SK-N-MC (cell line): ENCODE measurements at regions not wholly inside any gene's neighbourhood (a gene's known extent, or its start where the extent isn't known, plus 50 kb on each side); places are given as distances from the start of the nearest gene placed in this dataset.
"Not testable (repeated sequence)": the region's sequence is repeated elsewhere in the genome, so short reads cannot be mapped to it uniquely, and the experiment has no call there.

Source experiments
- DNase-seq: peaks from one replicate; pipeline ENCODE4 v3.0.0-alpha.2; 2011; ENCODE audit warnings: low read depth, low spot score
- H3K27ac ChIP-seq: fragments of 200-600 bp; sonication (generic); 2 replicates; pipeline ENCODE4 v1.5.1; 2016; ENCODE audit warnings: mixed run types
- H3K36me3 ChIP-seq: fragments of 200-600 bp; sonication (generic); 2 replicates; pipeline ENCODE4 v1.6.1; 2017; ENCODE audit warnings: antibody characterized with exemption, low read length, mixed read lengths; ENCODE audit not compliant: insufficient read depth
- H3K4me3 ChIP-seq: fragments of 200-600 bp; sonication (generic); 2 replicates; pipeline ENCODE4 v1.5.1; 2016
- H3K9ac ChIP-seq: fragments of 200-600 bp; sonication (generic); 2 replicates; pipeline ENCODE4 v1.8.0; 2017; ENCODE audit warnings: mixed run types, mixed read lengths; ENCODE audit not compliant: insufficient read length
- H3K9me3 ChIP-seq: fragments of 200-600 bp; sonication (generic); 2 replicates; pipeline ENCODE4 v1.6.1; 2017; ENCODE audit warnings: low read depth, mild to moderate bottlenecking, antibody characterized with exemption, low read length, moderate library complexity, mixed read lengths
- EZH2 ChIP-seq: fragments of 200-600 bp; sonication (generic); IDR thresholded peaks from one replicate; pipeline ENCODE4 v1.6.1; 2017; ENCODE audit warnings: antibody characterized with exemption
- FOXP2 ChIP-seq: optimal IDR thresholded peaks from 2 replicates; pipeline ENCODE3; 2011; ENCODE audit warnings: mild to moderate bottlenecking, moderate library complexity; ENCODE audit not compliant: insufficient read depth; ENCODE audit errors: extremely low read length, control extremely low read depth
- POLR2AphosphoS5 ChIP-seq: IDR thresholded peaks from 2 replicates; pipeline ENCODE4 v1.6.1; 2012; ENCODE audit warnings: mild to moderate bottlenecking, low read depth, low read length, borderline replicate concordance

DNA sequence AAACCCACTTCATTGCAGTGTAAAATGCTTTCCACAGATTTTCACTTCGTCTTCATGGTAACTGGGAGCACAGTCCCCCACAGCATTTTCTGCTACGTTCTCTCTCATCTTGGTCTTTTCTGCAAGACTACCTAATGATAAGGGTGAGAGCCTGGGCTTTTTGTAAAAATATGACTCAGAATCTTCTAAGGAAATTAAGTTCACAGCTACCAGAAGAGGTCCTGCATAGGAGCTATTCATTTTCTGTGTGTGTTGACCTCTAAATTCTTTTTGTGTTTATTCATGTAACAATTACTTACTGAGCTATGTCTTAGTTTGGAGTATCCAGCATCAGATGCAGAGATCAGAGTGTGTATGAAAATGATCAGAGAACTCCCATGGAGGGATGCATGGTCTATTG, 192.2 kb downstream of the CPEB2 start:
- Histone ChIP-seq H3K9ac (no peak overlapping the region), H3K4me3 (no peak overlapping the region), H3K27ac (no peak overlapping the region), H3K9me3 (no peaks in the 10 kb centered on the region), H3K36me3 (no peaks in the 10 kb centered on the region)
- TF ChIP-seq EZH2 (no peak), FOXP2 (no peak), POLR2AphosphoS5 (no peak)
- DNase-seq: no peak

DNA sequence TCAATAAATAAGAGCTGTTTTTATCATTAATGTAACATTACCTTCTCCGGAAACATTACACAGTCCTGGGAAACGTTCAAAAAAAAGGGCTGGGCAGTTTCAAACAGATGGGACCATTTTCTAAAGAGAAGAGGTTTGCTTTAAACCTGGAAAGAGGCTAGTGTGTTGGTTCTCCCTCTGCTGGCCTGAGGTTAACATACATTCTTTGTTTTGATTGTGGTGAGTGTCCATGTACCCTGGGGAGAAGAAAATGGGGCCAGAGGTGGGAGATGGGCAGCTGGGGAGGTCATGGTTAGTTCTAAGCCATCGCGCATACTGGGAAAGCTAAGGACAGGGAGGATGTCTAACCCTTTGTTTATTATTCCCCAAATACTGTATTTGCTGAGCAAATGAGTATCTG, 194.7 kb downstream of the CPEB2 start:
- no peak overlapping the region for H3K9ac ChIP-seq
- no peak for DNase-seq

DNA sequence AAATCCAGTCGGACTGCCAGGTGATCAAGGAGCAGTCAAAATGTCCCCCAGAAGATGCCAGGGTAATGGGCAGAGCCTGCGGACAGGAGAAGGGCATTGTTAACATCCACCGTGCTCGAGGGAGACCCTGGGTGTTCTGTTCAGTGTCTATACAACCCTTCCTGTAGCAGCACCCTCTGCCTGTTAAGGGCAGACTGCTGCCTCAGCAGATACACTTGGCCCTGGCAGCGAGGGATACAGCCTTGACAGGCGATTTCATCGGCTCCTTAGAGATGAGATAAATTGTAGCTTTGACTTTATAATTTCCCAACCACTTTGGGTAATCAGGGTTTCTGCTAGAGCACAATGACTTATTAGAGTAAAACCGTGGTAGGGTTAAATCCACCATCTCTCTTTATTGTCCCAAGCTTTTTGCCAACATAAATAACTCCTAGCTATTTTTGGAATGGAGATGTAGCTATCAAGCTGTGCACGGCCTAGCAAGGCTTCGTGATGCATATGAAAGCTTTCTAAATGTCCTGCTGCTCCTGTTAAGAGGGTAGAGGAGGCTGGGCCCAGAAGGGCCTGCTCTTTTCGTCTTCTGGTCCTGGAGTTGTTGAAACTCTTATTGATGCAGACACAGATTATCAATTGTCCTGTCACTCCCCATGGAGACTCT, 195.9 kb downstream of the CPEB2 start:
- H3K27ac ChIP-seq: no peak overlapping the region
- no peaks in the 10 kb centered on the region for H3K9me3 ChIP-seq
- H3K9ac ChIP-seq: no peak overlapping the region
- H3K4me3 ChIP-seq: no peak overlapping the region
- no peak for DNase-seq
- TF ChIP-seq FOXP2 (no peak), EZH2 (no peak), POLR2AphosphoS5 (no peak)
- no peaks in the 10 kb centered on the region for H3K36me3 ChIP-seq

More for the DNA sequence above, 194.7 kb downstream of the CPEB2 start:
- H3K4me3 ChIP-seq: no peak overlapping the region
- no peak overlapping the region for H3K27ac ChIP-seq
- no peaks in the 10 kb centered on the region for H3K9me3 ChIP-seq
- H3K36me3 ChIP-seq: no peaks in the 10 kb centered on the region
- TF ChIP-seq FOXP2 (no peak), POLR2AphosphoS5 (no peak), EZH2 (no peak)

DNA sequence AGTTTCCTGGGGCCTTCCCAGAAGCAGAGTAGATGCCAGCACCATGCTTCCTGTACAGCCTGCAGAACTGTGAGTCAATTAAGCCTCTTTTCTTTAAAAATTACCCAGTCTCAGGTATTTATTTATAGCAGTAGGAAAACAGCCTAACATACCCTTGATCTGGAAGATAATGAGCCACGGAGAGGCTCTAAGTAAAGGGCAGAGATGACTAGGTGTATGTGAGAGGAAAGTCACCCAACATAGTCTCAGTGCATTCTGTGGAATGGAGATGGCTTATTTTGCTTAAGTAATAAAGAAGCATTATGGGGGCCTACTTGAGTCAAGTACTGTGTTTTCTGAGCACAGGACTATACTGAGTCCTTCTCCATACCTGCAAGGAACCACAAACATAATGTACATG, 199.5 kb downstream of the CPEB2 start:
- Histone ChIP-seq H3K9ac (no peak overlapping the region), H3K36me3 (no peaks in the 10 kb centered on the region), H3K9me3 (no peaks in the 10 kb centered on the region), H3K27ac (no peak overlapping the region), H3K4me3 (no peak overlapping the region)
- DNase-seq: no peak
- TF ChIP-seq POLR2AphosphoS5: no peak
- TF ChIP-seq FOXP2: no peak
- no peak for TF ChIP-seq EZH2

DNA sequence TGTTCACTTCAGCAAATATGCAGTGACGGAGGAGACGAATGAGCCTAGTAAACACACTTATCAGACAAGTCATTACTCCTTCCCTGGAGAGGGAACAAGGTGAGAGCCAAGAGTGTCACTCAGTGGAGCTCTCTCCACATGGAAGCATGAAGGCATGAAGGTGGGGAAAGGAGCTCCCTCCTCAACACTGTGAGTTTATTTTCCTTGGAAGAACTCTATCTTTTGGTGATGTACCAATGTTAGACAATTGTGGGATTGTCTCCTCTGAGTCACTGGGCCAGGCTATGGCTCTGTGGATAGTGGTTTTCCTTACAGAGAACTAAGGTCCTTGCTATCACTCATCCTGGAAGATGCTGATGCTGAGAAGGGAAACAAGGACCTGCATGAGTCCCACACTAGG, 200.2 kb downstream of the CPEB2 start:
- Histone ChIP-seq H3K9me3 (no peaks in the 10 kb centered on the region), H3K27ac (no peak overlapping the region), H3K9ac (no peak overlapping the region), H3K36me3 (no peaks in the 10 kb centered on the region), H3K4me3 (no peak overlapping the region)
- TF ChIP-seq POLR2AphosphoS5 (no peak), FOXP2 (no peak), EZH2 (no peak)
- DNase-seq: no peak

DNA sequence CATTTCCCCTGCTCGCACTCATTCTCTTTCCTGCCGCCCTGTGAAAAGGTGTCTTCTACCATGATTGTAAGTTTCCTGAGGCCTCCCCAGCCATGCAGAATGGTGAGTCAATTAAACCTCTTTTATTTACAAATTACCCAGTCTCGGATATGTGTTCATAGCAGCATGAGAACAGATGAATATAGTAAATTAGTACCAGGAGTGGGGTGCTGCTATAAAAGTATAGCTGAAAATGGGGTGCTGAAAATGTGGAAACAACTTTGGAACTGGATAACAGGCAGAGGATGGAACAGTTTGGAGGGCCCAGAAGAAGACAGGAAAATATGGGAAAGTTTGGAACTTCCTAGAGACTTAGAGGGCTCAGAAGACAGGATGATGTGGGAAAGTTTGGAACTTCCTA, 204.2 kb downstream of the CPEB2 start:
- not testable (repeated sequence) for H3K9ac ChIP-seq, DNase-seq, H3K36me3 ChIP-seq, H3K27ac ChIP-seq, H3K9me3 ChIP-seq, H3K4me3 ChIP-seq

DNA sequence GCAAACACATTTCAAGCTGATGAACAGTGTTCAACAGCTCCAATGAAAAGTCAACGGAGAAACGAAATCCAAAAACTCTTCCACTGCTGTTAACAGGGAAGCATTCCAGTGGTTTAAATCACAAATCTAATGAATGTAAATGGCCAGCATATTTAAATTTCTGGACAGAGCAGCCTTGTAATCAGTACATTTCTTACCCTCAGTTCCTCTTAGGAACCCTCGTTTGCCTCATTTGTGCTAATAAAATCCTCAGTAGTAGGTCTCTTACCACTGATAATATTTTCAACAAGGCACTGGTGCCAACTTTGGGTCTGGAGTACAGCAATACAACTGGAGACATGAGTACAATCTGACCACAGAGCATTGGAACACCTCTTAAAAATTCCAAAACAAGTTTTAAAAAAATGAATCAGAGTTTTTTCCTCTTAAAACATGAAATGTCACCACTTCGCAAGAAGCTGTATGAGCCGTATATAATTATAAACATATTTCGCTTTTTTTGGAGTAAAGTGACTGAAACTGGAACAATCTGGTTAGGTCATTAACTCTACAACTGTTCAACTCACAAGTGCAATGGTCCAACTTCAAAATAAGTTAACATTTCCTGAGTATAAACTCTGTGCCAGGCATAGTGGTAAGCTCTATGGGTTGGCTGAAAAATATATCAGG, 211.2 kb downstream of the CPEB2 start:
- no peaks in the 10 kb centered on the region for H3K9me3 ChIP-seq
- H3K4me3 ChIP-seq: peak overlapping the region; percentile 60
- peak overlapping the region; percentile 32 for H3K9ac ChIP-seq
- peak overlapping the region; percentile 92 for H3K27ac ChIP-seq
- no peaks in the 10 kb centered on the region for H3K36me3 ChIP-seq
- no peak for DNase-seq
- TF ChIP-seq POLR2AphosphoS5 (no peak), FOXP2 (no peak), EZH2 (no peak)

DNA sequence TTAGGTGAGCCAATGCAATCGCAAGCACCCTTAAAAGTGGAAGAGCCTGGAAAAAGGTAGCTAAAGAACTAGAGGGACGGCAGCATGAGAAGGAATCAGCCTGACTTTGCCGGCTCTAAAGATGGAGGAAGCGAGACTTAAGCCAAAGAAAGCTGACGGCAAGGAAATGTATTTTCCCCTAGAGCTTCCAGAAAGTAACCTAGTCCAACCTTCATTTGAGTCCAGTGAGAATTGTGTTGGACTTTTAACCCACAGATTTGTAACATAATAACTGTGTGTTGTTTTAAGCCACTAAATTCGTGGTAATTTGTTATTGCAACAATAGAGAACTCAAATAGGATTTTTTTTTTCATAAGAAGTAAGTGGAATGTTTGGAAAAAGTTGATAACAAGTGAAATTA, 212.7 kb upstream of the C1QTNF7 start:
- TF ChIP-seq EZH2: no peak
- TF ChIP-seq POLR2AphosphoS5: no peak
- TF ChIP-seq FOXP2: no peak

DNA sequence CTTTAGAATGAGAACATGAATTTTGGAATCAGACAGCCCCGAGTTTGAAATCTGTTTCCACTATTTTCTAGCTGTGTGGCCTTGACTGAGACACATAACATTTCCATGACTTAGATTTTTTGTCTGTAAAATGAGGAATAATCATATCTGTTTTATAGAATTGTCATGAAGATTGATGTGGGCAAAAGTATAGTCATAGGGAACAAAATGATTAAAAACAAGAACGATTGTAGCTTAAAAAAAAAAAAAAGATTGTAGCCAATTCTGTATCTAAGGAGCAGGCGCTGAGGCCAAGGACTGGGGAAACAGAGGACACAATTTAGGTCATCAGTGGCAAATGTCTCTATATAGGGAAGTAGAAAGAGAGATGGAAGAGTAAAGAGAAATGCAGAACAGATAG, 201.6 kb upstream of the C1QTNF7 start:
- Histone ChIP-seq H3K36me3 (no peaks in the 10 kb centered on the region), H3K9ac (no peak overlapping the region), H3K27ac (no peak overlapping the region), H3K9me3 (no peaks in the 10 kb centered on the region), H3K4me3 (no peak overlapping the region)
- DNase-seq: no peak
- TF ChIP-seq POLR2AphosphoS5 (no peak), FOXP2 (no peak), EZH2 (no peak)

More for the DNA sequence above, 212.7 kb upstream of the C1QTNF7 start:
- Histone ChIP-seq H3K9ac (no peak overlapping the region), H3K36me3 (no peaks in the 10 kb centered on the region), H3K4me3 (no peak overlapping the region), H3K9me3 (no peaks in the 10 kb centered on the region), H3K27ac (no peak overlapping the region)
- DNase-seq: no peak
